ENCODE measurements at regions not wholly inside any gene's neighbourhood (a gene's known extent, or its start where the extent isn't known, plus 50 kb on each side); places are given as distances from the start of the nearest gene placed in this dataset.

GRCh38 chrX:79231662-79232061, 87.2 kb downstream of the GPR174 start:
- TF ChIP-seq, protein P1, sequence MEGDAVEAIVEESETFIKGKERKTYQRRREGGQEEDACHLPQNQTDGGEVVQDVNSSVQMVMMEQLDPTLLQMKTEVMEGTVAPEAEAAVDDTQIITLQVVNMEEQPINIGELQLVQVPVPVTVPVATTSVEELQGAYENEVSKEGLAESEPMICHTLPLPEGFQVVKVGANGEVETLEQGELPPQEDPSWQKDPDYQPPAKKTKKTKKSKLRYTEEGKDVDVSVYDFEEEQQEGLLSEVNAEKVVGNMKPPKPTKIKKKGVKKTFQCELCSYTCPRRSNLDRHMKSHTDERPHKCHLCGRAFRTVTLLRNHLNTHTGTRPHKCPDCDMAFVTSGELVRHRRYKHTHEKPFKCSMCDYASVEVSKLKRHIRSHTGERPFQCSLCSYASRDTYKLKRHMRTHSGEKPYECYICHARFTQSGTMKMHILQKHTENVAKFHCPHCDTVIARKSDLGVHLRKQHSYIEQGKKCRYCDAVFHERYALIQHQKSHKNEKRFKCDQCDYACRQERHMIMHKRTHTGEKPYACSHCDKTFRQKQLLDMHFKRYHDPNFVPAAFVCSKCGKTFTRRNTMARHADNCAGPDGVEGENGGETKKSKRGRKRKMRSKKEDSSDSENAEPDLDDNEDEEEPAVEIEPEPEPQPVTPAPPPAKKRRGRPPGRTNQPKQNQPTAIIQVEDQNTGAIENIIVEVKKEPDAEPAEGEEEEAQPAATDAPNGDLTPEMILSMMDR (IDR thresholded peaks at IDR 0.05): no peak
- TF ChIP-seq POLR2A (IDR thresholded peaks at IDR 0.05): no peak

Data from esophagus squamous epithelium (tissue), 4 donors.